GM13977 (cell line): ENCODE measurements at regions not wholly inside any gene's neighbourhood (a gene's known extent, or its start where the extent isn't known, plus 50 kb on each side); places are given as distances from the start of the nearest gene placed in this dataset.

Experiments
- DNase-seq: peaks from one replicate; pipeline ENCODE4 v3.0.0; 2012; ENCODE audit warnings: low spot score
- CTCF ChIP-seq: IDR thresholded peaks from 2 replicates; pipeline ENCODE4 v1.5.1; 2012; ENCODE audit warnings: mild to moderate bottlenecking, control low read depth; ENCODE audit not compliant: insufficient read depth; ENCODE audit errors: extremely low read depth, missing control alignments
- in situ Hi-C: fragments of 300-500 bp; cut with MboI; formaldehyde crosslinking; loops from one replicate; pipeline ENCODE4 v1.12.0; 2022; ENCODE audit warnings: low sequenced_read_pairs, low pct_unique_long_range_greater_than_20kb, mixed read lengths, inconsistent platforms; ENCODE audit not compliant: unreplicated experiment

DNA sequence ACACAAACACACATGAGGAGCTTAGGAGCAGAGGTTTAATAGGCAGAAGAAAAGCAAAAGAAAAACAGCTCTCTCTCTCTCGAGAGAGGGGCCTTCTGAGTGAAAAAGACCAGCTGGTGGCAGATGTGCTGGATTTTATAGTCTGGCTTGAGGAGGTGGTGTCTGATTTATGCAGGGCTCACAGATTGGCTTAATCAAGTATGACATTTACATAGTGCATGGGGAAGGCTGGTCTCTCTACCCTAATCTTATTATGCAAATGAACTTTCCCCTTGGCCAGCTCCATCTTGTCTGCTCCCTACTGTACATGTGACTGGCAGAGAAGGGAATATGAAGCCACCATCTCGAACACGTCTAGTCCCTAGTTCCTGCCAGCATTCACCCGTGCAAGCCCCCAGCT is 219.5 kb upstream of the ZNF804B start:
- in situ Hi-C loops: no loop called here
- no peak for DNase-seq
- no peak for TF ChIP-seq CTCF

DNA sequence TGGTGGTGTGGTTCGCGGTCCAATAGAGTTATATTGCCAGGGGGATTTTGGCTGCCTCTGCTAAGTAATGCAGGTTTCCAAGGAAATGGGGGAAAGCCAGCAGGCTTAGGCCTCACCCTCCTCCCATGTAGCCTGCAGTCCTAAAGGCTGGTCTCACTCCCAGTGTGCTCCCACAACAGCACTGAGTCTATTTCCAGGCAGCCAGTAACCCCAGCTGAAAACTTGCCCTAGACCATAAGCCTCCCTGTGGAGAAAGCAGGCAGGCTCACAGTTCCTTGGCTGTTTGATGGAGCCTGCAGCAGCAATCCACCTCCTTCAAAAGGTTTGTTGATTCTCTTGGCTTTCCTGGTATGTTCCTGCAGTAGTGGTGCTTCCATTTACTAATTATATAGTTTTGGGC is 220.0 kb upstream of the ZNF804B start:
- in situ Hi-C loops: no loop called here
- no peak for DNase-seq
- TF ChIP-seq CTCF: no peak

DNA sequence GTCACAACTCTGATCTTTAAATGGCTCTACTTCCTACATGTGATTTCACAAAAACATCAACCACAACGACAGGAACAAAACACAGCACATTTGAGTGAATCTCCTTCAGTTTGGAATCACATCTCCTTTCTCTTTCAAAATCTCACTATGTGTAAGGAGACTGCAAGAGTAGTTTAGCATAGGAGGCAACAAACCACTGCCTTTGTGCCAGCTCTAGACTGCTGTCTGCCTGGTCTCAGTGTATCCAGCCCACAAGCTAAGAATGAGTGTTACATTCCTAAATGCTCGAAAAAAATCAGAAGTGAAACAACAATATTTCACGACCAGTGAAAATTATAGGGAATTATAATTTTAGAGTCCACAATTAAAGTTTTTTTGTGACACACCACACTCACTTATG is 217.0 kb upstream of the STEAP4 start:
- in situ Hi-C loops: no loop called here
- TF ChIP-seq CTCF: no peak
- no peak for DNase-seq

- in situ Hi-C loops: no loop called here
- DNase-seq: no peak
- TF ChIP-seq CTCF: no peak
Observed at GRCh38 chr7:88522771-88523293, 216.1 kb upstream of the STEAP4 start.

- in situ Hi-C loops: no loop called here
Observed at GRCh38 chr7:88516429-88516828, 209.7 kb upstream of the STEAP4 start.

GRCh38 chr7:88515301-88515700 is 208.6 kb upstream of the STEAP4 start:
- no peak for TF ChIP-seq CTCF
- in situ Hi-C loops: no loop called here
- no peak for DNase-seq

More at GRCh38 chr7:88516429-88516828, 209.7 kb upstream of the STEAP4 start:
- no peak for TF ChIP-seq CTCF
- no peak for DNase-seq

DNA sequence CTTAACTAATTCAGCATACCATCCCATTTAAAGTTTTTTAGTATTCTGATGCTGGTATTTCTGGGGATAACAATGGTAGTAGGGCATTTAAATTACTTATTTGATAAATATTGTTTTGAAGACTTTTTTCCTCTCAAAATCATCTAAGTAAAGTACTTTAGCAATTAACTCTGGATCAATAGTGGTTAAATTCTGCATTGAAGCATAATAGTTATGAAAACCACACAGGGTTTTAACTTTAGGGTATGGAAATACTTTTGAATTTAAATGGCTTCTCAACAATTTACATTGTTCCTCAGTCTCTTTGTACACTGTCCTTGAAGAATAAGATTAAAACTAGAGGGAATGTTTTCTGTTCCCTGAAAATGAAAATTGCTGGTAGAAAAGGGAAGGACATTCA is 202.6 kb upstream of the STEAP4 start:
- TF ChIP-seq CTCF: no peak
- in situ Hi-C loops: no loop called here
- no peak for DNase-seq
